HCT116 (cell line): ENCODE measurements at regions not wholly inside any gene's neighbourhood (a gene's known extent, or its start where the extent isn't known, plus 50 kb on each side); places are given as distances from the start of the nearest gene placed in this dataset.

ENCODE experiments used
- ATF3 ChIP-seq: IDR thresholded peaks from 2 replicates; pipeline ENCODE4 v1.6.1; 2012
- CEBPB ChIP-seq: IDR thresholded peaks from 2 replicates; pipeline ENCODE4 v1.6.1; 2012; ENCODE audit warnings: low read depth
- CTCF ChIP-seq, 3 experiments: fragments of 200-600 bp in 1 of 3; sonication (generic) in 1 of 3; IDR thresholded peaks in 2 of 3; conservative IDR thresholded peaks in 1 of 3; 2 replicates each; pipeline ENCODE4 v1.5.1; 2012 to 2017; ENCODE audit warnings: low read depth in 2 of 3, low read length in 2 of 3, antibody characterized with exemption in 1 of 3, borderline replicate concordance in 1 of 3, control low read depth in 1 of 3, mild to moderate bottlenecking in 1 of 3, mixed read lengths in 1 of 3, mixed run types in 1 of 3, moderate library complexity in 1 of 3; ENCODE audit not compliant: insufficient read depth in 1 of 3
- EZH2phosphoT487 ChIP-seq: fragments of 200-600 bp; IDR thresholded peaks from 2 replicates; pipeline ENCODE4 v1.6.1; 2018; ENCODE audit warnings: antibody characterized with exemption, borderline replicate concordance
- MAX ChIP-seq: IDR thresholded peaks from 2 replicates; pipeline ENCODE4 v1.6.1; 2012
- POLR2A ChIP-seq: IDR thresholded peaks from 2 replicates; pipeline ENCODE4 v1.7.0; 2011; ENCODE audit warnings: borderline replicate concordance; ENCODE audit not compliant: insufficient read depth, insufficient read length; ENCODE audit errors: extremely low read depth
- POLR2AphosphoS5 ChIP-seq: IDR thresholded peaks from 2 replicates; pipeline ENCODE4 v1.6.1; 2011; ENCODE audit warnings: mild to moderate bottlenecking, low read depth, low read length, moderate library complexity
- REST ChIP-seq: IDR thresholded peaks from 2 replicates; pipeline ENCODE4 v1.6.1; 2012; ENCODE audit warnings: low read depth
- YY1 ChIP-seq: IDR thresholded peaks from 2 replicates; pipeline ENCODE4 v1.6.1; 2011; ENCODE audit warnings: low read length, low read depth, moderate library complexity, mild to moderate bottlenecking; ENCODE audit not compliant: insufficient replicate concordance; ENCODE audit errors: extremely low read depth
- ZBTB33 ChIP-seq: IDR thresholded peaks from 2 replicates; pipeline ENCODE4 v1.6.1; 2011; ENCODE audit warnings: mild to moderate bottlenecking, low read length, moderate library complexity; ENCODE audit not compliant: insufficient replicate concordance; ENCODE audit errors: extremely low read depth
- ZFX ChIP-seq: fragments of 450-650 bp; IDR thresholded peaks from 2 replicates; pipeline ENCODE4 v1.6.1; 2017

GRCh38 chr20:6921717-6922386, 154.4 kb downstream of the BMP2 start:
- TF ChIP-seq CEBPB (no peak), YY1 (no peak), CTCF (IDR thresholded peaks at IDR 0.05 in 2 of 3, conservative IDR thresholded peaks at IDR 0.05 in 1 of 3; ENCODE audit: borderline replicate concordance in 1 of 3, insufficient read depth in 1 of 3, low read depth in 2 of 3, low read length in 2 of 3) (no peak), POLR2A (no peak), POLR2AphosphoS5 (no peak), MAX (no peak), EZH2phosphoT487 (no peak), ZBTB33 (no peak), ATF3 (no peak), REST (no peak), ZFX (no peak)
